ENCODE measurements at regions not wholly inside any gene's neighbourhood (a gene's known extent, or its start where the extent isn't known, plus 50 kb on each side); places are given as distances from the start of the nearest gene placed in this dataset.

DNA sequence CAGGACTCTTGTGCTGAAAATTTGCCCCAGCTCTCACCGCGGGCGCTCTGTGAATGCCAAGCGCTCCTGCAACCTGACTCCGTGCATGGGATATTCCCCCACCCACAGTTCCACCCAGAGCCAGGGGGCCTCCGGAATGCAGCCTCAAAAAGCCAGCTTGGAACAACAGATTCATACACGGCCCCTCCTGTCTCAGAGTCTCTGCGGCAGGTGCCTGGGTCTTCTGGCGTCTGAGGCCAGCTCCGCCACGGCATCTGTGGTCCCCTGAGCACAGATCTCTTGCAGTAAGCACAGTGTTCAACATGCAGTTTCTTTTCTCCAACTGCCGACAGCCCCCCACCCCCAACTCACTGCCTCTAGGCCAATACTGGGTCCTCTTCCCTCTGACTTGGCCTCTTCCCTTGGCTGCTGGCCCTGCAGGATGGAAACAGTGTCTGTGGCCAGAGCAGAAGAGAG is 355.7 kb upstream of the IRX2 start:
- H3K36me3 Mint-ChIP-seq (ENCODE audit: low read depth): no peaks in the 10 kb centered on the region
- CTCF ChIA-PET: no interaction called here
- ATAC-seq (ENCODE audit: low read depth): no peak
- H3K27ac Mint-ChIP-seq: no peak overlapping the region
- TF ChIP-seq CTCF (IDR thresholded peaks at IDR 0.05): no peak
- H3K27me3 Mint-ChIP-seq: peaks cover 4% of the 10 kb centered on the region
- intact Hi-C loops (cut with micrococcal nuclease): no loop called here
- no peak for DNase-seq
- POLR2A ChIA-PET: no interaction called here
- H3K4me3 Mint-ChIP-seq: no peak overlapping the region
- no peaks in the 10 kb centered on the region for H3K4me1 Mint-ChIP-seq
- peaks cover 6% of the 10 kb centered on the region for H3K9me3 Mint-ChIP-seq

DNA sequence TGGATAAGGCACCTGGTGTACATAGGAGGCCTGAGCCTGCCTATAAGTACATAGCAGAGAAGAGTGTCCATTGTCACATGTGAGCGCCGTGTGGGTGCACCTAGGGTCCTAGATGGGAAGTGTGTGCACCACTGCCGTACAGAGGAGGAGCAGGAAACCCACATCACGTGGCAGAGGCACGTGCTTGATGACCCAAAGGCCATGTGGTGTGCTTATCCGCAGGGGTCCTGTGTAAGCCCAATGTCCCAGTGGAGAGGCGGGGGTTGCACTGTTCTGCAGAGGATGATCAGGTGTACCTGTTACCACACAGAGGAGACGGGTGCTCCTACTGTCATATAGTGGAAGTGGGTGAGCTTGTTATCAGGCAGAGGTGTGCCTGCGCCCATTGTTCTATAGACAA is 354.1 kb upstream of the IRX2 start:
- peaks cover 4% of the 10 kb centered on the region for H3K27me3 Mint-ChIP-seq
- POLR2A ChIA-PET: no interaction called here
- CTCF ChIA-PET: no interaction called here
- H3K9me3 Mint-ChIP-seq: peaks cover 4% of the 10 kb centered on the region
- TF ChIP-seq CTCF (IDR thresholded peaks at IDR 0.05): no peak
- H3K4me1 Mint-ChIP-seq: no peaks in the 10 kb centered on the region
- ATAC-seq (ENCODE audit: low read depth) (no peak), DNase-seq (no peak)
- H3K27ac Mint-ChIP-seq: no peak overlapping the region
- intact Hi-C loops (cut with micrococcal nuclease): no loop called here
- H3K36me3 Mint-ChIP-seq (ENCODE audit: low read depth): no peaks in the 10 kb centered on the region
- no peak overlapping the region for H3K4me3 Mint-ChIP-seq

DNA sequence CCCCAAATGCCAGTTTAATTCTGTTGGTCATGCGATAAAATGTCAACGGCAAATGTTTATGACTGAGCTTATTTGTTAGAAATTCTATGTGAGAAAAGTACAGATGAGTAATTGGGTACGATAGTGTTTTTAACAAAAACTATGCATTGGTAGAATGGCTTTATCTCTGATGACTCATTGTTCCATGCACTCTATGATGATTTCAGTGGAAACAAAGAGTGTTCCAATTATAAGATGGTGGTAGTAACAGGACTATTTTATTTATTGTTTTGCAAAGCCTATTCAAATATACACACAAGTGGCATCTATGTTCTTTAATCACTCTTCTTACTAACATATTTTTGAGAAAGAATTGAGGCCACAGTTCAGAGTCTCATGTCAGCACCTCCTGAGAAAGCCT is 353.7 kb upstream of the IRX2 start:
- CTCF ChIA-PET: no interaction called here
- Mint-ChIP-seq H3K4me3 (no peak overlapping the region), H3K27ac (no peak overlapping the region), H3K27me3 (peaks cover 4% of the 10 kb centered on the region), H3K9me3 (peaks cover 3% of the 10 kb centered on the region), H3K4me1 (no peaks in the 10 kb centered on the region), H3K36me3 (ENCODE audit: low read depth) (no peaks in the 10 kb centered on the region)
- no peak for TF ChIP-seq CTCF (IDR thresholded peaks at IDR 0.05)
- intact Hi-C loops (cut with micrococcal nuclease): no loop called here
- ATAC-seq (ENCODE audit: low read depth) (no peak), DNase-seq (no peak)
- POLR2A ChIA-PET: no interaction called here

DNA sequence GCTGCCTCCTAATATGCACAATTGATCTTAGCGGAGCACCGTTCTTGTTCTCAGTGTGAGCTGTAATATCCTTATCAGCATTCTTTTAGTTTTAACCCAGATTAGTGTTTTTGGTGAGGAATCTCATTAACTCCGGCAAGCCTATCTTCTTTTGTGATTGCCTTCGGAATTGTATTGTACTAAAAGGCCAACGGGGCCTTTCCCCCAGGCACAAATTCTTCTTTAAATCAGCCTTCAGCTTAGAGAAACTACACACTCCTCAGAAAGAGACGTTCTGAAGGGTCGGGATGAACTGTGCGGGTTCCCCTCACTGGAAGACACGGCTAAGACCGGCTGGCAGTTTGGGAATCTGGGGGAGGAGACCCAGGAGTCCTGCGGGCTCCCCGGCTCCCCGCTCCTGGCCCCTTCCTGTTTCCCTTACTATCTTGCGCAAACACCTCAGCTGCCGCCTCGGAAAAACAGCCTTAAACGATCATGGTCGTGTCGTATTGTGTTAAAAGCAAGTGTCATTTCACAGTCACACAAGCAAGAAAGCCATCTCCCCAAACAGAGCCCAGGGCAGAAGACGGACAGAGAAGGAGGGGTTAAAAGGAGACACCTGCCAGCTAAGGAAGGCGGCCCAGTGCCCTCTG is 353.1 kb upstream of the IRX2 start:
- intact Hi-C loops (cut with micrococcal nuclease): no loop called here
- Mint-ChIP-seq H3K27ac (no peak overlapping the region), H3K4me3 (no peak overlapping the region)

GRCh38 chr5:3103262-3103811 is 351.9 kb upstream of the IRX2 start:
- Mint-ChIP-seq H3K4me3 (no peak overlapping the region), H3K27me3 (peaks cover 4% of the 10 kb centered on the region), H3K27ac (no peak overlapping the region), H3K9me3 (no peaks in the 10 kb centered on the region), H3K36me3 (ENCODE audit: low read depth) (no peaks in the 10 kb centered on the region), H3K4me1 (no peaks in the 10 kb centered on the region)
- no peak for TF ChIP-seq CTCF (IDR thresholded peaks at IDR 0.05)
- DNase-seq (no peak), ATAC-seq (ENCODE audit: low read depth) (no peak)
- ChIA-PET CTCF (no interaction called here), POLR2A (no interaction called here)
- intact Hi-C loops (cut with micrococcal nuclease): no loop called here

More for the DNA sequence above, 353.1 kb upstream of the IRX2 start:
- ATAC-seq (ENCODE audit: low read depth) (no peak), DNase-seq (no peak)
- H3K4me1 Mint-ChIP-seq: no peaks in the 10 kb centered on the region
- H3K27me3 Mint-ChIP-seq: peaks cover 4% of the 10 kb centered on the region
- ChIA-PET CTCF (no interaction called here), POLR2A (no interaction called here)
- no peak for TF ChIP-seq CTCF (IDR thresholded peaks at IDR 0.05)
- peaks cover 3% of the 10 kb centered on the region for H3K9me3 Mint-ChIP-seq
- no peaks in the 10 kb centered on the region for H3K36me3 Mint-ChIP-seq (ENCODE audit: low read depth)

All from activated B cell treated with CpG ODN at 0.5 μM for 24 hours (primary cell).